ENCODE measurements at regions not wholly inside any gene's neighbourhood (a gene's known extent, or its start where the extent isn't known, plus 50 kb on each side); places are given as distances from the start of the nearest gene placed in this dataset.

GRCh38 chr17:72502371-72503341, 381.8 kb downstream of the SOX9 start:
- H3K9me2 ChIP-seq (replicated peaks; ENCODE audit: insufficient read depth, low read length) = no peaks in the 10 kb centered on the region
- TF ChIP-seq CTCF (IDR thresholded peaks at IDR 0.05; ENCODE audit: insufficient read depth, low read length, poor library complexity, severe bottlenecking) (no peak), EZH2phosphoT487 (conservative IDR thresholded peaks at IDR 0.05; ENCODE audit: low read length) (no peak)
- no peaks in the 10 kb centered on the region for H3K79me2 ChIP-seq (ENCODE audit: insufficient read depth, low read length)
- no peaks in the 10 kb centered on the region for H3K27me3 ChIP-seq (ENCODE audit: low read length)
- H3K9ac ChIP-seq (ENCODE audit: low read length) = no peak overlapping the region
- H3K4me2 ChIP-seq (ENCODE audit: low read depth, low read length, poor library complexity, severe bottlenecking) = no peak overlapping the region
- H3K4me3 ChIP-seq (ENCODE audit: insufficient read depth, low read length, poor library complexity, severe bottlenecking) = no peak overlapping the region
- no peaks in the 10 kb centered on the region for H3K9me3 ChIP-seq (ENCODE audit: insufficient read depth, low read length)
- H3K36me3 ChIP-seq (ENCODE audit: low read length) = no peaks in the 10 kb centered on the region
- H2AFZ ChIP-seq (ENCODE audit: low read depth, low read length, severe bottlenecking) = no peak overlapping the region
- no peaks in the 10 kb centered on the region for H3F3A ChIP-seq (ENCODE audit: insufficient read depth)
- H3K27ac ChIP-seq (ENCODE audit: low read depth, low read length) = no peak overlapping the region
- H4K20me1 ChIP-seq (ENCODE audit: low read depth, low read length) = no peaks in the 10 kb centered on the region

DNA sequence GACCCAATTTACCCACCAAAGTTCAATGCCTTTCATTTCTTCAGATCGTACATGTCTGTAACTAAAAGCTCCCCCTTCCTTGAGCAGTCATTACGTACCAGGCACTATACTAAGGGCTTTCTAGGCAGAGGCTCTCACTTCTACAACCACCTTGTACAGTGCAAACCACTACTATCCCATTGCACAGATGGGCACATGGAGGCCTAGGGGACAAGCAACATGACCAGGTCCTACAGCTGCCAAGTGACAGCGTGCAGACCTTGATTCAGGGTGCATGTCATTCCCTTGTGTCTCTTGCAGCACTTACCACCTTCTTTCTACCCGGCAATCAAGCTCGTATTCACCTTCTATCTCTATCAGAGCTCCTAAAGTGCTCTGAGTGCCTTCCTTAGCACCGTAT, 382.7 kb downstream of the SOX9 start:
- Histone ChIP-seq H3K36me3 (ENCODE audit: low read length) (no peaks in the 10 kb centered on the region), H2AFZ (ENCODE audit: low read depth, low read length, severe bottlenecking) (no peak overlapping the region), H3K4me2 (ENCODE audit: low read depth, low read length, poor library complexity, severe bottlenecking) (no peak overlapping the region), H3K27me3 (ENCODE audit: low read length) (no peaks in the 10 kb centered on the region), H3K79me2 (ENCODE audit: insufficient read depth, low read length) (no peaks in the 10 kb centered on the region), H3K9me3 (ENCODE audit: insufficient read depth, low read length) (no peaks in the 10 kb centered on the region), H3K9ac (ENCODE audit: low read length) (no peak overlapping the region), H3K9me2 (replicated peaks; ENCODE audit: insufficient read depth, low read length) (no peaks in the 10 kb centered on the region), H3K4me3 (ENCODE audit: insufficient read depth, low read length, poor library complexity, severe bottlenecking) (no peak overlapping the region), H3F3A (ENCODE audit: insufficient read depth) (no peaks in the 10 kb centered on the region), H4K20me1 (ENCODE audit: low read depth, low read length) (no peaks in the 10 kb centered on the region), H3K27ac (ENCODE audit: low read depth, low read length) (no peak overlapping the region)
- TF ChIP-seq CTCF (IDR thresholded peaks at IDR 0.05; ENCODE audit: insufficient read depth, low read length, poor library complexity, severe bottlenecking) = no peak
- TF ChIP-seq EZH2phosphoT487 (conservative IDR thresholded peaks at IDR 0.05; ENCODE audit: low read length) = no peak

DNA sequence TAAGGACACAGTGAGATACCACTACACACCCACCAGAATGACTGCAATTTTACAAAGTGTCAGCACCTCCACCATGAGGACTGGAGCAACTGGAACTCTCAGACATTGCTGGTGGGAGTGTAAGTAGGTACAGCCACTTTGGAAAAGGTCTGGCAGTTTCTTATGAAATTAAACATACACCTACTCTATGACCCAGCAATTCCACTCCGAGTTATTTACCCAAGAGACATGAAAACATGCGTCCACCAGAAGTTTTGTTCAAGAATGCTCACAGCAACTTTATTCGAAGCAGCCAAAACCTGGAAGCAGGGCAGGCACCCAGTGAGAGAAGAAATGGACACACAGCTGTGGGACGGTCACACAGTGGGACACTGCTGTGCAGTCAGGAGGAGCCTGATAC, 384.0 kb downstream of the SOX9 start:
- no peaks in the 10 kb centered on the region for H3K79me2 ChIP-seq (ENCODE audit: insufficient read depth, low read length)
- H4K20me1 ChIP-seq (ENCODE audit: low read depth, low read length) = no peaks in the 10 kb centered on the region
- H3K9me3 ChIP-seq (ENCODE audit: insufficient read depth, low read length) = no peaks in the 10 kb centered on the region
- no peak overlapping the region for H2AFZ ChIP-seq (ENCODE audit: low read depth, low read length, severe bottlenecking)
- H3K36me3 ChIP-seq (ENCODE audit: low read length) = no peaks in the 10 kb centered on the region
- TF ChIP-seq CTCF (IDR thresholded peaks at IDR 0.05; ENCODE audit: insufficient read depth, low read length, poor library complexity, severe bottlenecking) = no peak
- TF ChIP-seq EZH2phosphoT487 (conservative IDR thresholded peaks at IDR 0.05; ENCODE audit: low read length) = no peak
- no peak overlapping the region for H3K4me2 ChIP-seq (ENCODE audit: low read depth, low read length, poor library complexity, severe bottlenecking)
- no peaks in the 10 kb centered on the region for H3K9me2 ChIP-seq (replicated peaks; ENCODE audit: insufficient read depth, low read length)
- H3K4me3 ChIP-seq (ENCODE audit: insufficient read depth, low read length, poor library complexity, severe bottlenecking) = no peak overlapping the region
- no peaks in the 10 kb centered on the region for H3K27me3 ChIP-seq (ENCODE audit: low read length)
- no peak overlapping the region for H3K27ac ChIP-seq (ENCODE audit: low read depth, low read length)
- no peaks in the 10 kb centered on the region for H3F3A ChIP-seq (ENCODE audit: insufficient read depth)
- no peak overlapping the region for H3K9ac ChIP-seq (ENCODE audit: low read length)
